IPS DF 6.9 (cell line): ENCODE measurements at regions not wholly inside any gene's neighbourhood (a gene's known extent, or its start where the extent isn't known, plus 50 kb on each side); places are given as distances from the start of the nearest gene placed in this dataset.

ENCODE experiments used
- DNase-seq: peaks from one replicate; pipeline ENCODE4 v3.0.0-alpha.2; 2013; ENCODE audit warnings: low read depth, low spot score
- H3K27ac ChIP-seq: one replicate; pipeline ENCODE4 v1.5.1; 2013; ENCODE audit warnings: low read length, control low read depth
- H3K27me3 ChIP-seq: 2 replicates; pipeline ENCODE4 v1.6.1; 2013; ENCODE audit warnings: mild to moderate bottlenecking, low read length; ENCODE audit not compliant: control insufficient read depth, insufficient read depth
- H3K36me3 ChIP-seq: 2 replicates; pipeline ENCODE4 v1.6.1; 2013; ENCODE audit warnings: low read length; ENCODE audit not compliant: control insufficient read depth, insufficient read depth
- H3K4me1 ChIP-seq: 2 replicates; pipeline ENCODE4 v1.6.1; 2013; ENCODE audit warnings: low read length; ENCODE audit not compliant: control insufficient read depth, insufficient read depth
- H3K4me3 ChIP-seq: 2 replicates; pipeline ENCODE4 v1.5.1; 2013; ENCODE audit warnings: mild to moderate bottlenecking, low read length
- H3K9me3 ChIP-seq: 2 replicates; pipeline ENCODE4 v1.6.1; 2013; ENCODE audit warnings: low read length, inconsistent platforms; ENCODE audit not compliant: control insufficient read depth, insufficient read depth
- WGBS: extraction: QIAGEN DNeasy Blood & Tissue Kit; methylation state at CpG from one replicate; pipeline ENCODE4 v1.1.7; 2013; ENCODE audit warnings: mixed read lengths, missing lambda C conversion rate; ENCODE audit not compliant: insufficient read length, insufficient coverage; 5-methylcytosine and 5-hydroxymethylcytosine counted together

- WGBS = no CpG with 5 or more reads among the region's 13 CpGs
- H3K4me3 ChIP-seq = no peak overlapping the region
- no peaks in the 10 kb centered on the region for H3K4me1 ChIP-seq
- H3K9me3 ChIP-seq = no peaks in the 10 kb centered on the region
- H3K36me3 ChIP-seq = no peaks in the 10 kb centered on the region
- no peaks in the 10 kb centered on the region for H3K27me3 ChIP-seq
- no peak overlapping the region for H3K27ac ChIP-seq
- DNase-seq = no peak
Observed at GRCh38 chr12:68487721-68488309, 122.9 kb upstream of the RAP1B start.

- Histone ChIP-seq H3K27me3 (no peaks in the 10 kb centered on the region), H3K4me3 (no peak overlapping the region), H3K9me3 (no peaks in the 10 kb centered on the region), H3K27ac (no peak overlapping the region), H3K4me1 (no peaks in the 10 kb centered on the region), H3K36me3 (no peaks in the 10 kb centered on the region)
- DNase-seq = no peak
Observed at GRCh38 chr12:68489273-68489672, 121.4 kb upstream of the RAP1B start.

- DNase-seq = no peak
- Histone ChIP-seq H3K4me3 (no peak overlapping the region), H3K36me3 (no peaks in the 10 kb centered on the region), H3K9me3 (no peaks in the 10 kb centered on the region), H3K27ac (no peak overlapping the region), H3K27me3 (no peaks in the 10 kb centered on the region), H3K4me1 (no peaks in the 10 kb centered on the region)
- WGBS = no CpG with 5 or more reads among the region's 1 CpG
Observed at GRCh38 chr12:68490476-68490875, 120.2 kb upstream of the RAP1B start.

GRCh38 chr12:68491204-68491960, 119.3 kb upstream of the RAP1B start:
- no peaks in the 10 kb centered on the region for H3K27me3 ChIP-seq
- no peak overlapping the region for H3K4me3 ChIP-seq
- H3K9me3 ChIP-seq = no peaks in the 10 kb centered on the region
- H3K27ac ChIP-seq = no peak overlapping the region
- no peaks in the 10 kb centered on the region for H3K36me3 ChIP-seq
- no peaks in the 10 kb centered on the region for H3K4me1 ChIP-seq
- no CpG with 5 or more reads among the region's 8 CpGs for WGBS
- DNase-seq = no peak

GRCh38 chr12:68495336-68496070, 115.2 kb upstream of the RAP1B start:
- no peaks in the 10 kb centered on the region for H3K36me3 ChIP-seq
- no peak for DNase-seq
- no peaks in the 10 kb centered on the region for H3K9me3 ChIP-seq
- H3K27ac ChIP-seq = no peak overlapping the region
- no CpG with 5 or more reads among the region's 3 CpGs for WGBS
- H3K4me1 ChIP-seq = no peaks in the 10 kb centered on the region
- no peak overlapping the region for H3K4me3 ChIP-seq
- H3K27me3 ChIP-seq = no peaks in the 10 kb centered on the region

GRCh38 chr12:68497107-68497506, 113.6 kb upstream of the RAP1B start:
- Histone ChIP-seq H3K36me3 (no peaks in the 10 kb centered on the region), H3K4me1 (no peaks in the 10 kb centered on the region), H3K27ac (no peak overlapping the region), H3K27me3 (no peaks in the 10 kb centered on the region), H3K4me3 (no peak overlapping the region), H3K9me3 (no peaks in the 10 kb centered on the region)
- DNase-seq = no peak
- no CpG with 5 or more reads among the region's 4 CpGs for WGBS

DNA sequence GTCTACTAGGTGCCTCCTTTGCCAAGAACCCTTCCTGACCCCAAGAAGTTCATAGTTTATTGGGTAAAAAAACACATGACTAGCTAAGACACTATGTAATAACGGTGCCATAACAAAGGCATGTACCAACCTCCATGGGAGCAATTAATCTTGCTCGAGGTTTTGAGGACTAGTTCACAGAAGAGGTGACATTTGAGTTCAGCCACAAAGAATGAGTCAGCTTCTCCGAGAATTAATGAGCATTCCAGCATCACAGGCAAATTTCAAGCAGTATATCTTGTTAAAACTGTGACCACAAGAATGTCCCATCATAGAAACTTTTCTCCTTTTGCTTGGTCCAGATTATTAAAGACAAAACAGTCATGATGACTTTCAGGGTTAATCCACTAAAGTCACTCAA, 113.0 kb upstream of the RAP1B start:
- H3K27me3 ChIP-seq = no peaks in the 10 kb centered on the region
- DNase-seq = no peak
- no peaks in the 10 kb centered on the region for H3K4me1 ChIP-seq
- no CpG with 5 or more reads among the region's 3 CpGs for WGBS
- H3K9me3 ChIP-seq = no peaks in the 10 kb centered on the region
- H3K27ac ChIP-seq = no peak overlapping the region
- H3K36me3 ChIP-seq = no peaks in the 10 kb centered on the region
- H3K4me3 ChIP-seq = no peak overlapping the region

DNA sequence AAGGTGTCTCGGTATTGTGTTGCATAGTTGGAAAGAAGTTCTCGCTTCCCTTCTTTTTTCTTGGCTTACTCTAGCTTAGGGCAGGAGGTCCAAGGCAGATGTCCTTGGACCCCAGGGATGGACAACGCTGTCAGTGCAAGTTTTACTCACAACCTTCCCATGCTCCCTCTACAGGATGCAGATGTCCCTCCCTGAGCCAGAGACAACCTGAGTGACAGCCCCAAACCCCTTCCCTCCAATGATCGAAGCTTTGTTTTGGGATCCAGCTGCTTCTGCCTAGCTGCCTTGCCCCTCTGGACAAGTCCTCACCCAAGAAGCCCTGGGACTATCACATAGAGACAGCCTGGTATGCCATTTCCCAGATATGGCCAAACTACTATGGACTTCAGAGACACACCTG, 112.0 kb upstream of the RAP1B start:
- Histone ChIP-seq H3K36me3 (no peaks in the 10 kb centered on the region), H3K4me3 (no peak overlapping the region), H3K27ac (no peak overlapping the region), H3K9me3 (no peaks in the 10 kb centered on the region), H3K4me1 (no peaks in the 10 kb centered on the region), H3K27me3 (no peaks in the 10 kb centered on the region)
- DNase-seq = no peak
- WGBS = no CpG with 5 or more reads among the region's 4 CpGs

DNA sequence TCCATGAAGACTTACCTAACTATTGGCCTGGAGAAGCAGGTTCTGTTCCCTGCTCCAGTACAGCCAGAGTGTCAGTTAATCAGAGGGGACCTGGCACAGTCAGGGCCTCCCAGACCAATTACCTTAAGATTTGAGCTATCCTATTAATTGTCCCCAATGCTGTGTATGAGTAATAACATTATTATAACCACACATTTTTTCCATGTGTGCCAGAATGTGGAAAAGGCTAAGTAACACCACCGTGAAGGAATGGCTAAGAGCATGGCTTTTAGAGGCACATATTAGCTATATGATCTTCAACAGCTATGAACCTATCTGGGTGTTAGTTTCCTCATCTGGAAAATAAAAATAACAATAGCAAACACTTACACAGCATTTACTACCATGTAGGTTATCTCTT, 111.1 kb upstream of the RAP1B start:
- Histone ChIP-seq H3K9me3 (no peaks in the 10 kb centered on the region), H3K27ac (no peak overlapping the region), H3K4me1 (no peaks in the 10 kb centered on the region), H3K27me3 (no peaks in the 10 kb centered on the region), H3K4me3 (no peak overlapping the region), H3K36me3 (no peaks in the 10 kb centered on the region)
- no CpG with 5 or more reads among the region's 1 CpG for WGBS
- no peak for DNase-seq

- 100% methylated on average over 1 of the region's 3 CpGs for WGBS
Observed at GRCh38 chr12:68501226-68501625, 109.5 kb upstream of the RAP1B start.

More at GRCh38 chr12:68501226-68501625, 109.5 kb upstream of the RAP1B start:
- Histone ChIP-seq H3K27ac (no peak overlapping the region), H3K4me1 (no peaks in the 10 kb centered on the region), H3K27me3 (no peaks in the 10 kb centered on the region), H3K36me3 (no peaks in the 10 kb centered on the region), H3K9me3 (no peaks in the 10 kb centered on the region), H3K4me3 (no peak overlapping the region)
- DNase-seq = no peak
